Retinal pigment epithelial cell (primary cell): ENCODE measurements at regions not wholly inside any gene's neighbourhood (a gene's known extent, or its start where the extent isn't known, plus 50 kb on each side); places are given as distances from the start of the nearest gene placed in this dataset.

Experiments used
- DNase-seq: peaks from one replicate; pipeline ENCODE4 v3.0.0-alpha.2; 2010; ENCODE audit warnings: low read depth
- H3K4me3 ChIP-seq: 2 replicates; pipeline ENCODE4 v1.5.1; 2011; ENCODE audit warnings: mild to moderate bottlenecking, low read length, control low read depth, moderate library complexity
- CTCF ChIP-seq: conservative IDR thresholded peaks from 2 replicates; pipeline ENCODE4 v1.5.1; 2011; ENCODE audit warnings: low read depth, low read length, control low read depth, inconsistent platforms

- no peak for TF ChIP-seq CTCF
- DNase-seq: no peak
- H3K4me3 ChIP-seq: no peak overlapping the region
These were observed 282.1 kb upstream of the BMP2 start for GRCh38 chr20:6485351-6485750.

GRCh38 chr20:6483727-6484126 is 283.8 kb upstream of the BMP2 start:
- no peak for TF ChIP-seq CTCF
- H3K4me3 ChIP-seq: no peak overlapping the region
- DNase-seq: no peak

- DNase-seq: no peak
- TF ChIP-seq CTCF: no peak
- no peak overlapping the region for H3K4me3 ChIP-seq
These were observed 285.0 kb upstream of the BMP2 start for GRCh38 chr20:6482486-6482885.

- no peak overlapping the region for H3K4me3 ChIP-seq
- DNase-seq: no peak
- no peak for TF ChIP-seq CTCF
These were observed 286.9 kb upstream of the BMP2 start for GRCh38 chr20:6480328-6481200.

GRCh38 chr20:6473197-6473596 is 294.3 kb upstream of the BMP2 start:
- no peak overlapping the region for H3K4me3 ChIP-seq
- no peak for DNase-seq
- TF ChIP-seq CTCF: no peak

- no peak for TF ChIP-seq CTCF
- DNase-seq: no peak
- no peak overlapping the region for H3K4me3 ChIP-seq
These were observed 295.6 kb upstream of the BMP2 start for GRCh38 chr20:6471871-6472270.

- H3K4me3 ChIP-seq: no peak overlapping the region
- TF ChIP-seq CTCF: no peak
- no peak for DNase-seq
These were observed 296.3 kb upstream of the BMP2 start for GRCh38 chr20:6471110-6471647.
